Osteocyte (in vitro differentiated cells): ENCODE measurements at regions not wholly inside any gene's neighbourhood (a gene's known extent, or its start where the extent isn't known, plus 50 kb on each side); places are given as distances from the start of the nearest gene placed in this dataset.
"Not testable (repeated sequence)": the region's sequence is repeated elsewhere in the genome, so short reads cannot be mapped to it uniquely, and the experiment has no call there.

Source experiments
- DNase-seq: peaks from one replicate; pipeline ENCODE4 v3.0.0; 2021; ENCODE audit warnings: mixed read lengths; ENCODE audit not compliant: unreplicated experiment; ENCODE audit errors: extremely low spot score
- H3K27ac Mint-ChIP-seq: one replicate; pipeline ENCODE4 v1.8.0; 2021; ENCODE audit warnings: mild to moderate bottlenecking, mixed read lengths; ENCODE audit not compliant: unreplicated experiment
- H3K27me3 Mint-ChIP-seq: one replicate; pipeline ENCODE4 v1.8.0; 2021; ENCODE audit warnings: mixed read lengths; ENCODE audit not compliant: unreplicated experiment
- H3K36me3 Mint-ChIP-seq: one replicate; pipeline ENCODE4 v1.8.0; 2021; ENCODE audit warnings: mixed read lengths; ENCODE audit not compliant: unreplicated experiment
- H3K4me1 Mint-ChIP-seq: one replicate; pipeline ENCODE4 v1.8.0; 2021; ENCODE audit warnings: mixed read lengths; ENCODE audit not compliant: unreplicated experiment
- H3K4me3 Mint-ChIP-seq: one replicate; pipeline ENCODE4 v1.8.0; 2021; ENCODE audit warnings: mild to moderate bottlenecking, moderate library complexity, mixed read lengths; ENCODE audit not compliant: unreplicated experiment
- H3K9me3 Mint-ChIP-seq: one replicate; pipeline ENCODE4 v1.8.0; 2021; ENCODE audit warnings: mixed read lengths; ENCODE audit not compliant: unreplicated experiment
- CTCF ChIP-seq: fragments of 200-600 bp; sonication (generic); IDR thresholded peaks from 2 replicates; pipeline ENCODE4 v1.5.0; 2021; ENCODE audit warnings: antibody characterized with exemption, mild to moderate bottlenecking, moderate library complexity

- Mint-ChIP-seq H3K9me3 (no peaks in the 10 kb centered on the region), H3K4me1 (peaks cover 2% of the 10 kb centered on the region), H3K27ac (no peak overlapping the region), H3K4me3 (no peak overlapping the region), H3K27me3 (no peaks in the 10 kb centered on the region), H3K36me3 (no peaks in the 10 kb centered on the region)
- no peak for TF ChIP-seq CTCF
- DNase-seq, result no peak
Measured at GRCh38 chr3:88480822-88481221, 331.1 kb downstream of the C3orf38 start.

GRCh38 chr3:88485001-88485400, 335.2 kb downstream of the C3orf38 start:
- Mint-ChIP-seq H3K4me1 (peaks cover 2% of the 10 kb centered on the region), H3K27me3 (no peaks in the 10 kb centered on the region), H3K4me3 (no peak overlapping the region), H3K27ac (no peak overlapping the region), H3K36me3 (no peaks in the 10 kb centered on the region), H3K9me3 (no peaks in the 10 kb centered on the region)
- TF ChIP-seq CTCF, result no peak
- DNase-seq, result no peak

- not testable (repeated sequence) for DNase-seq, H3K9me3 Mint-ChIP-seq, H3K27me3 Mint-ChIP-seq, H3K36me3 Mint-ChIP-seq, H3K4me3 Mint-ChIP-seq, H3K4me1 Mint-ChIP-seq, H3K27ac Mint-ChIP-seq
Measured at GRCh38 chr3:88508818-88509217, 359.1 kb downstream of the C3orf38 start.

GRCh38 chr3:88509582-88509981, 359.8 kb downstream of the C3orf38 start:
- peaks cover 8% of the 10 kb centered on the region for H3K9me3 Mint-ChIP-seq
- no peak for TF ChIP-seq CTCF
- H3K4me3 Mint-ChIP-seq, result no peak overlapping the region
- DNase-seq, result no peak
- H3K27me3 Mint-ChIP-seq, result no peaks in the 10 kb centered on the region
- no peak overlapping the region for H3K27ac Mint-ChIP-seq
- no peaks in the 10 kb centered on the region for H3K4me1 Mint-ChIP-seq
- no peaks in the 10 kb centered on the region for H3K36me3 Mint-ChIP-seq

GRCh38 chr3:88528494-88528893, 378.7 kb downstream of the C3orf38 start:
- no peak overlapping the region for H3K27ac Mint-ChIP-seq
- H3K4me3 Mint-ChIP-seq, result no peak overlapping the region
- H3K36me3 Mint-ChIP-seq, result no peaks in the 10 kb centered on the region
- peaks cover 2% of the 10 kb centered on the region for H3K27me3 Mint-ChIP-seq
- no peak for TF ChIP-seq CTCF
- H3K9me3 Mint-ChIP-seq, result peaks cover 7% of the 10 kb centered on the region
- no peak for DNase-seq
- H3K4me1 Mint-ChIP-seq, result no peaks in the 10 kb centered on the region

GRCh38 chr3:88534534-88534933, 384.8 kb downstream of the C3orf38 start:
- Mint-ChIP-seq H3K27me3 (no peaks in the 10 kb centered on the region), H3K36me3 (no peaks in the 10 kb centered on the region), H3K27ac (no peak overlapping the region), H3K9me3 (no peaks in the 10 kb centered on the region), H3K4me1 (no peaks in the 10 kb centered on the region), H3K4me3 (no peak overlapping the region)
- no peak for TF ChIP-seq CTCF
- no peak for DNase-seq
